ENCODE measurements at regions not wholly inside any gene's neighbourhood (a gene's known extent, or its start where the extent isn't known, plus 50 kb on each side); places are given as distances from the start of the nearest gene placed in this dataset.

DNA sequence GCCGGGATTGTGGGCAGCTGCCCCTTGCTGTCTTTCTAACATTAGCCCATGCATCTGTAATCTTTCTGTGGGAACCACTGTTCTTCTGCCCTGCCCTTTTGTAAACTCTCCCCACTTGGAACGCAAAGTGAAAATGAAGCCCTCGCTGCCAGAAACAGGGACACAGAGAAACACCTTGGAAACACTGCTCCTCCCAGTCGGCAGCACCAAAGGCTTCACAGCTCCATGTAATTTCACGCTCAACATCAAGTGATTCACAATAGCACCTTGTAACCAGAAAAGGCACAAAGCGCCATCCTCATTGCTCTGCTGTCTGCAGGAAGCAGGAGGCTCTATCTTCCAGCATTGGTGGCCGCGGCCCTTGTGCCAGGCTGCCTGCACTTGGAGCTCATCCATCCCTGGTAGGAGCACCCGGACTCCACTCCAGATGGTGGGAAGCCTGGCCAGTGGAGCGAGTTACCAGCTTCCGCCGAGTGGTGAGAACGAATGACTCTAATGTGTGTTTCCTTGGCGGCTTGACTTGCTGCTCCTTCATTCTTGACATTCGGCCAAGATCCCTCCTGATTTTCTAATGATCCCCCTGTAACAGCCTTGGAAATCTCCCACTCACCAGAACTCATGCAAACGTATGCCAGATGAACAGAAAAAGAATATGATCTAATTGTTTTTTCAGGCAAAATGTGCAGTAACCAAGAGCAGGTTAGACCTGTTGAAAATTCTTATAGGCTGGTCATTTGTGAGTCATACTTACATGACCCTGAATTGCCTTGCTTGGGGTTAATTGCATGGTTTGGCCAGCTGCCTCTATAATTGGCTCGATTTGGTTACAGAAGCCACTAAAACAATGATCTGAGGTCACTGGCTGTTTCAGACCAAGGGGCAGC is 169.1 kb upstream of the CDYL start:
- POLR2A ChIA-PET, result no interaction called here
- TF ChIP-seq, protein P1, sequence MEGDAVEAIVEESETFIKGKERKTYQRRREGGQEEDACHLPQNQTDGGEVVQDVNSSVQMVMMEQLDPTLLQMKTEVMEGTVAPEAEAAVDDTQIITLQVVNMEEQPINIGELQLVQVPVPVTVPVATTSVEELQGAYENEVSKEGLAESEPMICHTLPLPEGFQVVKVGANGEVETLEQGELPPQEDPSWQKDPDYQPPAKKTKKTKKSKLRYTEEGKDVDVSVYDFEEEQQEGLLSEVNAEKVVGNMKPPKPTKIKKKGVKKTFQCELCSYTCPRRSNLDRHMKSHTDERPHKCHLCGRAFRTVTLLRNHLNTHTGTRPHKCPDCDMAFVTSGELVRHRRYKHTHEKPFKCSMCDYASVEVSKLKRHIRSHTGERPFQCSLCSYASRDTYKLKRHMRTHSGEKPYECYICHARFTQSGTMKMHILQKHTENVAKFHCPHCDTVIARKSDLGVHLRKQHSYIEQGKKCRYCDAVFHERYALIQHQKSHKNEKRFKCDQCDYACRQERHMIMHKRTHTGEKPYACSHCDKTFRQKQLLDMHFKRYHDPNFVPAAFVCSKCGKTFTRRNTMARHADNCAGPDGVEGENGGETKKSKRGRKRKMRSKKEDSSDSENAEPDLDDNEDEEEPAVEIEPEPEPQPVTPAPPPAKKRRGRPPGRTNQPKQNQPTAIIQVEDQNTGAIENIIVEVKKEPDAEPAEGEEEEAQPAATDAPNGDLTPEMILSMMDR (IDR thresholded peaks at IDR 0.05; ENCODE audit: control extremely low read depth, extremely low read depth, low read depth, missing control alignments), result no peak
- CTCF ChIA-PET, result interaction anchor here (1.0 kb wide), 1 partner anchor 30 kb away, joined by 3 read pairs; no protein-coding TSS in a partner anchor
- no peak for DNase-seq (ENCODE audit: extremely low spot score)

DNA sequence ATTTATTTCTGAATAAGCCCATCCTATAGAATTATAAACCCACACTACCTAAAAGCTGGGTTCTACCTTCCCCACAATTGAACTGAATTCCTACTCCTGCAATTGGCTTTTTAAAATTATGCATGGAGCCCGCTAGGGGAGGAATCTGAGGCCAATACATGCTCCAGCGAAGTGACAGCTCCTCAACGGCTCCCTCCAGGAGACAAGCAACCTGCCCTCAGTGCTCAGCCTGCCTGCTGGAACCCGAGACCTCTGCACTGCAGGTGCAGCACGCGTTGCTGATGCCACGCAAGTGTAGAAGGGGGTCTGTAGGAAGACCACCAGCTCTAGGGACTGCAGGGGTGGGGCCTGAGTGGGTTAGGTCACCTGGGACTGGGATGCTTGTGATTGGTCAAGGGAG is 170.2 kb upstream of the CDYL start:
- TF ChIP-seq, protein P1 (IDR thresholded peaks at IDR 0.05; ENCODE audit: control extremely low read depth, extremely low read depth, low read depth, missing control alignments), result no peak
- ChIA-PET POLR2A (no interaction called here), CTCF (no interaction called here)
- no peak for DNase-seq (ENCODE audit: extremely low spot score)

DNA sequence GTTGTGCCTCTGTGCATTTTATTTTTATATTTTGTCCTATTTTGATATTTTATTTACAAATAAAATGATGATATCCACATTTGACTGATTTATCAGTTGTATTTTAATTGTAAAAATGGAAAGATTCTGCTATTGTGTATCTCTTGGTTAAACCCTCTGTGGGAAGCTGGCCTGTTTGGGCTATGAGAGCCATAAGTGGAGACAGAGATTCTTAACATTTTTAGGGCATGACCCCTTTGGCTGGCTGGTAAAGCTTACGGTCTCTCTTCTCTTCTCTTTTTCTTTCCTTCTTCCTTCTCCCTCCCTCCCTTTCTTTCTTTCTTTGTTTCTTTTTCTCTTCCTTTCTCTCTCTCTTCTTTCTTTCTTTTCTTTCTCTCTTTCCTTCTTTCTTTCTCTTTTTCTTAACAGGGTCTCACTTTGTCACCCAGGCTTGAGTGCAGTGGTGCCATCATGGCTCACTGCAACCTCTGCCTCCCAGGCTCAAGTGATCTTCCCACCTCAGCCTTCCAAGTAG is 172.3 kb upstream of the CDYL start:
- TF ChIP-seq, protein P1 (IDR thresholded peaks at IDR 0.05; ENCODE audit: control extremely low read depth, extremely low read depth, low read depth, missing control alignments), result no peak
- ChIA-PET POLR2A (no interaction called here), CTCF (no interaction called here)
- no peak for DNase-seq (ENCODE audit: extremely low spot score)

GRCh38 chr6:4603291-4603690 is 172.9 kb upstream of the CDYL start:
- POLR2A ChIA-PET, result no interaction called here
- TF ChIP-seq, protein P1 (IDR thresholded peaks at IDR 0.05; ENCODE audit: control extremely low read depth, extremely low read depth, low read depth, missing control alignments), result no peak
- CTCF ChIA-PET, result no interaction called here
- no peak for DNase-seq (ENCODE audit: extremely low spot score)

DNA sequence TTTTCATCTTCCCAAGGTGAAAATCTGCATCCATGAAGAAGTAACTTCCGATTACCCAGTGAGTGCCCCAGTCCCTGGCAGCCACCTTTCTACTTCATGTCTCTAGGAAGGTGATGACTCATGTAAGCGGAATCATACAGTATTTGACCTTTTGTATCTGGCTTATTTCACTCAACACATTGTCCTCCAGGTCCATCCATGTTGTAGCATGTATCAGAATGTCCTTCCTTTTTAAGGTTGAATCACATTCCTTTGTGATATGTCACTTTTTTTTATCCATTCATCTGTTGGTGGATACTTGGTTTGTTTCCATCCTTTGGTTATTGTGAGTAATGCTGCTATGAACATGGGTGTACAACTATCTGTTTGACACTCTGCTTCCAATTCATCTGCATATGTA is 176.3 kb upstream of the CDYL start:
- CTCF ChIA-PET, result no interaction called here
- no peak for DNase-seq (ENCODE audit: extremely low spot score)
- TF ChIP-seq, protein P1 (IDR thresholded peaks at IDR 0.05; ENCODE audit: control extremely low read depth, extremely low read depth, low read depth, missing control alignments), result no peak
- POLR2A ChIA-PET, result no interaction called here

- ChIA-PET POLR2A (no interaction called here), CTCF (no interaction called here)
- DNase-seq (ENCODE audit: extremely low spot score), result no peak
- TF ChIP-seq, protein P1 (IDR thresholded peaks at IDR 0.05; ENCODE audit: control extremely low read depth, extremely low read depth, low read depth, missing control alignments), result no peak
These were observed 177.7 kb upstream of the CDYL start for GRCh38 chr6:4598384-4598995.

Data from GM10248 (cell line).